Activated naive CD8-positive, alpha-beta T cell (primary cell): ENCODE measurements at regions not wholly inside any gene's neighbourhood (a gene's known extent, or its start where the extent isn't known, plus 50 kb on each side); places are given as distances from the start of the nearest gene placed in this dataset.
"Not testable (repeated sequence)": the region's sequence is repeated elsewhere in the genome, so short reads cannot be mapped to it uniquely, and the experiment has no call there.

Experiments used
- H3K27ac Mint-ChIP-seq: one replicate; pipeline ENCODE4 v1.8.0; 2021; ENCODE audit warnings: mixed read lengths
- H3K27me3 Mint-ChIP-seq: one replicate; pipeline ENCODE4 v1.8.0; 2021; ENCODE audit warnings: mixed read lengths
- H3K36me3 Mint-ChIP-seq: one replicate; pipeline ENCODE4 v1.8.0; 2021; ENCODE audit warnings: mixed read lengths
- H3K4me1 Mint-ChIP-seq: one replicate; pipeline ENCODE4 v1.8.0; 2021; ENCODE audit warnings: low read depth, mixed read lengths
- H3K4me3 Mint-ChIP-seq: one replicate; pipeline ENCODE4 v1.8.0; 2021; ENCODE audit warnings: mild to moderate bottlenecking, mixed read lengths
- H3K9me3 Mint-ChIP-seq: one replicate; pipeline ENCODE4 v1.8.0; 2021; ENCODE audit warnings: low read depth, mixed read lengths

DNA sequence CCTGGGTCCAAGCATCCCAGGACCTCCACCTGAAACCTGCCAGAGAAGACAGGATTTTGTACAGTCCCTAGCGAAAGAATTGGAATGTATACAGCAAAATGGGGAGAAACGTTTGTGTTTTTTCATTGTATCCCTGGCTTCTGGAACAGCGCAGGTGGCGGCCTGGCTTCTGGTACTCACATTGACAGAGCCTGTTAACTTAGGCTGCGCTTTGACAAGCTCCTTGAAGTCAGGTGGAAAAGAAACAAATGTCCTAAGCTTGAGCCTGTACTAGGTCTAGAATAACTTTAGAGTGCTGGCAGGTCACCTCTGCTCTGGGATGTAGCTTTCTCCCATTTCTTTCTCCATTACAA lies 343.7 kb upstream of the KLF3 start:
- H3K27me3 Mint-ChIP-seq, result no peaks in the 10 kb centered on the region
- peaks cover 3% of the 10 kb centered on the region for H3K36me3 Mint-ChIP-seq
- H3K9me3 Mint-ChIP-seq, result no peaks in the 10 kb centered on the region
- peak overlapping the region; percentile 87 for H3K27ac Mint-ChIP-seq
- H3K4me3 Mint-ChIP-seq, result no peak overlapping the region
- peaks cover 53% of the 10 kb centered on the region for H3K4me1 Mint-ChIP-seq

DNA sequence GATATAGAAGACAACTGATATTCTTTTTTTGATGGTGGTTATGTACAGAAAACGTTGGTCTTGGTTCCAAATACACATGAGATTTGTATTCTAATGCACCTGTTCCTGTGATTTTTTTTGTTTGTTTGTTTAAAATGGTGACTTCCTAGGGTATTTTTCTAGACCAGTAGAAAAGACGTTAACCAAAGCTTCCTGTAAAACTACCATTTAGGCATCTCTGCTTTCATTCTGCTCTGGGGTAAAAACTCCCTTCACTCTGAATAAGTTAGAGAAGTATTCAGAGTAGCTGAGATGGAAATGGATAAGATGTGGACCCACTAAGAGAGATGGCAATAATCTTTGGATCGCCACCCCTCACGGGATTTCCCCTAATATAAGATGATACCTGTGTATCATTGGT lies 343.2 kb upstream of the KLF3 start:
- no peak overlapping the region for H3K4me3 Mint-ChIP-seq
- H3K9me3 Mint-ChIP-seq, result no peaks in the 10 kb centered on the region
- H3K36me3 Mint-ChIP-seq, result peaks cover 3% of the 10 kb centered on the region
- H3K4me1 Mint-ChIP-seq, result peaks cover 57% of the 10 kb centered on the region
- H3K27ac Mint-ChIP-seq, result peak overlapping the region; percentile 22
- H3K27me3 Mint-ChIP-seq, result no peaks in the 10 kb centered on the region

GRCh38 chr4:38322714-38323113 lies 341.3 kb upstream of the KLF3 start:
- peaks cover 3% of the 10 kb centered on the region for H3K36me3 Mint-ChIP-seq
- H3K9me3 Mint-ChIP-seq, result no peaks in the 10 kb centered on the region
- no peak overlapping the region for H3K4me3 Mint-ChIP-seq
- H3K4me1 Mint-ChIP-seq, result peaks cover 74% of the 10 kb centered on the region
- no peaks in the 10 kb centered on the region for H3K27me3 Mint-ChIP-seq
- H3K27ac Mint-ChIP-seq, result no peak overlapping the region

GRCh38 chr4:38323141-38323641 lies 340.8 kb upstream of the KLF3 start:
- Mint-ChIP-seq H3K4me1 (peaks cover 76% of the 10 kb centered on the region), H3K27me3 (no peaks in the 10 kb centered on the region), H3K27ac (no peak overlapping the region), H3K9me3 (no peaks in the 10 kb centered on the region), H3K36me3 (peaks cover 3% of the 10 kb centered on the region), H3K4me3 (no peak overlapping the region)

GRCh38 chr4:38324861-38325628 lies 339.0 kb upstream of the KLF3 start:
- Mint-ChIP-seq H3K4me3 (no peak overlapping the region), H3K27me3 (no peaks in the 10 kb centered on the region), H3K4me1 (peaks cover 77% of the 10 kb centered on the region), H3K36me3 (peaks cover 3% of the 10 kb centered on the region), H3K27ac (no peak overlapping the region), H3K9me3 (no peaks in the 10 kb centered on the region)

- H3K4me1 Mint-ChIP-seq, result peaks cover 77% of the 10 kb centered on the region
- no peak overlapping the region for H3K4me3 Mint-ChIP-seq
- no peak overlapping the region for H3K27ac Mint-ChIP-seq
- H3K36me3 Mint-ChIP-seq, result peaks cover 3% of the 10 kb centered on the region
- no peaks in the 10 kb centered on the region for H3K9me3 Mint-ChIP-seq
- no peaks in the 10 kb centered on the region for H3K27me3 Mint-ChIP-seq
Observed at GRCh38 chr4:38325629-38325913, 338.4 kb upstream of the KLF3 start.

DNA sequence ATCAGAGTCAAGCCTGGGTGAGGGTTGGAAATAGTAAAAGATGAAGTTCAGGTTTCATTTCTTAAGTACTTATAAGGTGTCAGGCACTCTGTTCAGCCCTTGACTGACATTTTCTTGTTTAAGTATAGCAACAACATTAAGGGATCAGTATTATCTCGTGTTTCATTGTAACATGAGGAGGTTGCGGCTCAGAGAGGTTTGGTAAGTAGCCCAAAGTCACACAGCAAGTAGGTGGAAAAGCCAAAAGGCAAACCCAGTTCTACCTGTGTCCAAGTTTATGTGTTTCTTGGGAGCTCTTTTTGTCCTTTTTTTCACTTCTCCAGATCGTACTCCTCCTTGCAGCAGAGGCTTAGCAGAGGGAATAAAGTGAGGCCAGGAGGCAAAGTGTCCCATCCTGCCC lies 337.5 kb upstream of the KLF3 start:
- H3K4me1 Mint-ChIP-seq, result peaks cover 80% of the 10 kb centered on the region

DNA sequence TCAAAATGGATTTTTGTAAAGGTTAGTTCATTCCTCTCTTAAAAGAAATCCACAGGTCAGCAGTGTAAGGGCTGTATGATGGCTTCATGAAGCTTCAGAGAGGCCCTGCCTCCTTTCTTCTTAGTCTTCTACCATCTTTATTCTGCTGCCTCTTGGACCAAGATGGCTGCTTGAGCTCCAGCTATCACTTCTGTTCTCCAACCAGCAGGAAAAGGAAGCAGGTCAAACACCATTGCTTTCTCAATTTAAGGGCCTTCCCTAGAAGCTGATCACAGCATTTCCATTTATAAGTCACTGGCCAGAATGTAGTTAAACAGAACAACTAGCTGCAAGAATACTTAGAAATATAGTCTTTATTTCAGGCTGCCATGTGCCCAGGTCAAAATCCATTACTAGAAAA lies 336.8 kb upstream of the KLF3 start:
- H3K9me3 Mint-ChIP-seq, result no peaks in the 10 kb centered on the region
- peaks cover 77% of the 10 kb centered on the region for H3K4me1 Mint-ChIP-seq

More for the DNA sequence above, 337.5 kb upstream of the KLF3 start:
- no peak overlapping the region for H3K4me3 Mint-ChIP-seq
- peaks cover 3% of the 10 kb centered on the region for H3K36me3 Mint-ChIP-seq
- no peaks in the 10 kb centered on the region for H3K27me3 Mint-ChIP-seq
- no peaks in the 10 kb centered on the region for H3K9me3 Mint-ChIP-seq
- H3K27ac Mint-ChIP-seq, result no peak overlapping the region

DNA sequence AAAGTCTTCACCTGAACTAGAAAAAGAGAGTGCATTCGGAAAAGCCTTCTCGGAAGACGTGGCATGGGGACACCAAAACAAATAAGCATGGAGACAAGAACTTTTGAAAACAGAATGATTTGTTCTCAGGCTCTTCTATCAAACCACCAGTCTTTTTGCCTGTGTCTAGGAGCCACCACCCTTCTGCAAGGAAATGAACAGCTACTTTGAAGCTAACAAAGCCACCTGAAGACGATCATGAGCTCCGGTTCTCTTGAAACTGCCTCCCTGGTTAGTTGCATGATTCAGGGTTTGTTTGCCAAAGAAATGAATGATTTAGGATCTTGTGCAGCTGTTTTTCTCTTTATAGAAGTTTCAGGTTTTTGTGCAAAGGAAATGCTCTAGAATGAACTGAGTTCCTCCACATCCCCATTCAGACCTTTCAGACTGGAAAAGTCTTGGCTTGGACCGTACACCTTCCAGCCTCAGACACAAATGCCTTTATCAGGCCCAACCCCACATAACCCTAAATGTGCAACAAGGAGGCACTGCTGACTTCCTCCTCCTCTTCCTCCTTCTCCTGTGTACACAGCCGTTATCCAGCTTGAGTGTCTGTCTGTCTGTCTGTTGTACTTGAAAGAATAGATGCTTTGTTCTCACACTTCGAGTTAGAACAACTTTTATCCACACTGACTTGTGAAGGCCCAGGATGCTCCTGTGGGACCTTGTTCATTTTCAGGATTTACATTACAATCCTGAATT lies 334.8 kb upstream of the KLF3 start:
- Mint-ChIP-seq H3K4me1 (peaks cover 68% of the 10 kb centered on the region), H3K4me3 (peak overlapping the region; percentile 75), H3K36me3 (no peaks in the 10 kb centered on the region), H3K27me3 (no peaks in the 10 kb centered on the region), H3K27ac (peak overlapping the region; percentile 35), H3K9me3 (no peaks in the 10 kb centered on the region)

More for the DNA sequence above, 336.8 kb upstream of the KLF3 start:
- Mint-ChIP-seq H3K27me3 (no peaks in the 10 kb centered on the region), H3K27ac (peak overlapping the region; percentile 31), H3K36me3 (peaks cover 3% of the 10 kb centered on the region), H3K4me3 (no peak overlapping the region)

- H3K27ac Mint-ChIP-seq, result peak overlapping the region; percentile 41
- H3K9me3 Mint-ChIP-seq, result no peaks in the 10 kb centered on the region
- H3K4me3 Mint-ChIP-seq, result no peak overlapping the region
- H3K27me3 Mint-ChIP-seq, result no peaks in the 10 kb centered on the region
- H3K36me3 Mint-ChIP-seq, result no peaks in the 10 kb centered on the region
- peaks cover 77% of the 10 kb centered on the region for H3K4me1 Mint-ChIP-seq
Observed at GRCh38 chr4:38330321-38330720, 333.7 kb upstream of the KLF3 start.

GRCh38 chr4:38330936-38331335 lies 333.1 kb upstream of the KLF3 start:
- peak overlapping the region; percentile 5 for H3K4me3 Mint-ChIP-seq
- H3K27ac Mint-ChIP-seq, result no peak overlapping the region
- no peaks in the 10 kb centered on the region for H3K36me3 Mint-ChIP-seq
- no peaks in the 10 kb centered on the region for H3K9me3 Mint-ChIP-seq
- no peaks in the 10 kb centered on the region for H3K27me3 Mint-ChIP-seq
- H3K4me1 Mint-ChIP-seq, result peaks cover 77% of the 10 kb centered on the region

- no peaks in the 10 kb centered on the region for H3K27me3 Mint-ChIP-seq
- no peak overlapping the region for H3K27ac Mint-ChIP-seq
- H3K4me3 Mint-ChIP-seq, result no peak overlapping the region
- H3K9me3 Mint-ChIP-seq, result no peaks in the 10 kb centered on the region
- H3K4me1 Mint-ChIP-seq, result peaks cover 65% of the 10 kb centered on the region
- H3K36me3 Mint-ChIP-seq, result no peaks in the 10 kb centered on the region
Observed at GRCh38 chr4:38332699-38333098, 331.3 kb upstream of the KLF3 start.

DNA sequence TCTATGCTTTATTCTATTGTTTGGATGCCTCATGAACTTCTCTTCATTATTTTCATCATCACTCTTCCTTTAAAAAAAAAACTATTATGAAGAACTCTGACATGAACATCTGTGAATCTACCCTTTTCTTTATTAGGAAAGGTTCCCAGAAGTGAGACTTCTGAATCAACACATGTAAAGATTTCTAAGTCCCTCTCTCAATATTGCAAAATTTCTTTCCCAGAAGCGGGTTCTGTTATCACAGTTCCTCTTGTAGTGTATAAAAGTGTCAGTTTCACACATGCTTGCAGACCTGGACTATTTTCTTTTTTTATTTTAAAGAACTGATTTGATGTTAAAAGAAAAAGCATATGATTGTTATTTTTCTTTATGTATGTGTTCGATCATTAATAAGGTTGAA lies 330.8 kb upstream of the KLF3 start:
- peaks cover 5% of the 10 kb centered on the region for H3K9me3 Mint-ChIP-seq
- H3K27me3 Mint-ChIP-seq, result no peaks in the 10 kb centered on the region
- H3K27ac Mint-ChIP-seq, result no peak overlapping the region
- peaks cover 4% of the 10 kb centered on the region for H3K36me3 Mint-ChIP-seq
- no peak overlapping the region for H3K4me3 Mint-ChIP-seq
- peaks cover 60% of the 10 kb centered on the region for H3K4me1 Mint-ChIP-seq

- Mint-ChIP-seq H3K36me3 (peaks cover 15% of the 10 kb centered on the region), H3K4me1 (peaks cover 44% of the 10 kb centered on the region), H3K9me3 (peaks cover 13% of the 10 kb centered on the region), H3K27ac (no peak overlapping the region), H3K27me3 (no peaks in the 10 kb centered on the region), H3K4me3 (peak overlapping the region; percentile 41)
Observed at GRCh38 chr4:38334791-38335190, 329.2 kb upstream of the KLF3 start.

DNA sequence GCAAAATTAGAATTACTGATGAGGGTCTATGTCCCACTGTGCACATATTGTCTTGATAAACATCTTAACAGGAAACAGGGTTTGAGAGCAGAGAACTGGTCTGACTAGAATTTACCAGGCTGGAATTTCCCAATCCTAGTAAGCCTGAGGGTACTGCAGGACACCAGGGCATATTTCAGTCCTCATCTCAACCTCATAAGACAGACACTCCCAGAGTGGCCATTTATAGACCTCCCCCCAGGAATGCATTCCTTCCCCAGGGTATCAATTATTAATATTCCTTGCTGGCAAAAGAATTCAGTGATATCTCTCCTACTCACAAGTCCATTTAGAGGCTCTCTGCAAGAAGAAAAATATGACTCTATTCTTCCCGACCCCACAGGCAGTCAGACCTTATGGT lies 325.1 kb upstream of the KLF3 start:
- H3K4me3 Mint-ChIP-seq, H3K27ac Mint-ChIP-seq, H3K27me3 Mint-ChIP-seq: not testable (repeated sequence)
- H3K4me1 Mint-ChIP-seq, result peaks cover 22% of the 10 kb centered on the region
- H3K9me3 Mint-ChIP-seq, result peaks cover 13% of the 10 kb centered on the region
- peaks cover 19% of the 10 kb centered on the region for H3K36me3 Mint-ChIP-seq
